Stimulated activated memory B cell treated with anti-CD40 and anti-IgM and Interleukin-4, amounts not matched to agents 10 μg/mL and 1 μg/mL and 100 μg/mL, for 72 hours (primary cell): ENCODE measurements at regions not wholly inside any gene's neighbourhood (a gene's known extent, or its start where the extent isn't known, plus 50 kb on each side); places are given as distances from the start of the nearest gene placed in this dataset.
"Not testable (repeated sequence)": the region's sequence is repeated elsewhere in the genome, so short reads cannot be mapped to it uniquely, and the experiment has no call there.

Experiments
- ATAC-seq: fragments of 150-1000 bp; cut with Tn5 transposase; 2 replicates; pipeline ENCODE4 v1.10.0; 2021
- H3K27ac Mint-ChIP-seq: one replicate; pipeline ENCODE4 v1.8.0; 2022; ENCODE audit warnings: mild to moderate bottlenecking, mixed read lengths
- H3K27me3 Mint-ChIP-seq: one replicate; pipeline ENCODE4 v1.8.0; 2022; ENCODE audit warnings: mixed read lengths
- H3K36me3 Mint-ChIP-seq: one replicate; pipeline ENCODE4 v1.8.0; 2022; ENCODE audit warnings: mixed read lengths
- H3K4me1 Mint-ChIP-seq: one replicate; pipeline ENCODE4 v1.8.0; 2022; ENCODE audit warnings: mixed read lengths
- H3K4me3 Mint-ChIP-seq: one replicate; pipeline ENCODE4 v1.8.0; 2022; ENCODE audit warnings: mild to moderate bottlenecking, moderate library complexity, mixed read lengths
- H3K9me3 Mint-ChIP-seq: one replicate; pipeline ENCODE4 v1.8.0; 2022; ENCODE audit warnings: mixed read lengths

- Mint-ChIP-seq H3K4me1 (no peaks in the 10 kb centered on the region), H3K27ac (no peak overlapping the region), H3K9me3 (no peaks in the 10 kb centered on the region), H3K27me3 (no peaks in the 10 kb centered on the region), H3K4me3 (no peak overlapping the region), H3K36me3 (no peaks in the 10 kb centered on the region)
- no peak for ATAC-seq
Observed at GRCh38 chrX:23061116-23061515, 61.4 kb downstream of the DDX53 start.

- Mint-ChIP-seq H3K27me3 (no peaks in the 10 kb centered on the region), H3K4me3 (no peak overlapping the region), H3K36me3 (no peaks in the 10 kb centered on the region), H3K9me3 (no peaks in the 10 kb centered on the region), H3K27ac (no peak overlapping the region), H3K4me1 (no peaks in the 10 kb centered on the region)
- ATAC-seq: no peak
Observed at GRCh38 chrX:23062359-23062758, 62.6 kb downstream of the DDX53 start.

- H3K36me3 Mint-ChIP-seq: no peaks in the 10 kb centered on the region
- H3K4me3 Mint-ChIP-seq: no peak overlapping the region
- H3K9me3 Mint-ChIP-seq: no peaks in the 10 kb centered on the region
- no peak overlapping the region for H3K27ac Mint-ChIP-seq
- H3K27me3 Mint-ChIP-seq: no peaks in the 10 kb centered on the region
- H3K4me1 Mint-ChIP-seq: no peaks in the 10 kb centered on the region
- ATAC-seq: no peak
Observed at GRCh38 chrX:23066588-23067281, 67.0 kb downstream of the DDX53 start.

- not testable (repeated sequence) for H3K9me3 Mint-ChIP-seq, H3K4me3 Mint-ChIP-seq, H3K4me1 Mint-ChIP-seq, H3K27me3 Mint-ChIP-seq, ATAC-seq, H3K27ac Mint-ChIP-seq, H3K36me3 Mint-ChIP-seq
Observed at GRCh38 chrX:23075461-23075860, 75.7 kb downstream of the DDX53 start.

- H3K27me3 Mint-ChIP-seq: no peaks in the 10 kb centered on the region
- ATAC-seq: no peak
- H3K36me3 Mint-ChIP-seq: no peaks in the 10 kb centered on the region
- H3K9me3 Mint-ChIP-seq: no peaks in the 10 kb centered on the region
- no peak overlapping the region for H3K27ac Mint-ChIP-seq
- H3K4me1 Mint-ChIP-seq: no peaks in the 10 kb centered on the region
- no peak overlapping the region for H3K4me3 Mint-ChIP-seq
Observed at GRCh38 chrX:23079347-23079746, 79.6 kb downstream of the DDX53 start.

GRCh38 chrX:23100826-23101225 lies 101.1 kb downstream of the DDX53 start:
- Mint-ChIP-seq H3K36me3 (no peaks in the 10 kb centered on the region), H3K27me3 (no peaks in the 10 kb centered on the region), H3K4me1 (no peaks in the 10 kb centered on the region), H3K4me3 (no peak overlapping the region), H3K9me3 (peaks cover 2% of the 10 kb centered on the region), H3K27ac (no peak overlapping the region)
- ATAC-seq: no peak

- H3K36me3 Mint-ChIP-seq: no peaks in the 10 kb centered on the region
- H3K4me1 Mint-ChIP-seq: no peaks in the 10 kb centered on the region
- no peaks in the 10 kb centered on the region for H3K27me3 Mint-ChIP-seq
- no peak overlapping the region for H3K27ac Mint-ChIP-seq
- peaks cover 2% of the 10 kb centered on the region for H3K9me3 Mint-ChIP-seq
- ATAC-seq: no peak
- H3K4me3 Mint-ChIP-seq: no peak overlapping the region
Observed at GRCh38 chrX:23103546-23103945, 103.8 kb downstream of the DDX53 start.

GRCh38 chrX:23114241-23114640 lies 114.5 kb downstream of the DDX53 start:
- Mint-ChIP-seq H3K27ac (no peak overlapping the region), H3K4me3 (no peak overlapping the region), H3K27me3 (no peaks in the 10 kb centered on the region), H3K4me1 (no peaks in the 10 kb centered on the region), H3K36me3 (no peaks in the 10 kb centered on the region), H3K9me3 (no peaks in the 10 kb centered on the region)
- no peak for ATAC-seq

GRCh38 chrX:23115651-23116050 lies 115.9 kb downstream of the DDX53 start:
- H3K36me3 Mint-ChIP-seq: no peaks in the 10 kb centered on the region
- no peaks in the 10 kb centered on the region for H3K4me1 Mint-ChIP-seq
- no peak overlapping the region for H3K4me3 Mint-ChIP-seq
- no peaks in the 10 kb centered on the region for H3K9me3 Mint-ChIP-seq
- no peak for ATAC-seq
- no peaks in the 10 kb centered on the region for H3K27me3 Mint-ChIP-seq
- no peak overlapping the region for H3K27ac Mint-ChIP-seq

- H3K4me1 Mint-ChIP-seq: no peaks in the 10 kb centered on the region
- H3K9me3 Mint-ChIP-seq: no peaks in the 10 kb centered on the region
- no peak overlapping the region for H3K27ac Mint-ChIP-seq
- H3K4me3 Mint-ChIP-seq: no peak overlapping the region
- H3K36me3 Mint-ChIP-seq: no peaks in the 10 kb centered on the region
- no peak for ATAC-seq
- H3K27me3 Mint-ChIP-seq: no peaks in the 10 kb centered on the region
Observed at GRCh38 chrX:23118163-23118562, 118.4 kb downstream of the DDX53 start.

- ATAC-seq: no peak
- no peak overlapping the region for H3K27ac Mint-ChIP-seq
- H3K36me3 Mint-ChIP-seq: no peaks in the 10 kb centered on the region
- no peak overlapping the region for H3K4me3 Mint-ChIP-seq
- H3K27me3 Mint-ChIP-seq: no peaks in the 10 kb centered on the region
- no peaks in the 10 kb centered on the region for H3K9me3 Mint-ChIP-seq
- no peaks in the 10 kb centered on the region for H3K4me1 Mint-ChIP-seq
Observed at GRCh38 chrX:23118890-23119527, 119.2 kb downstream of the DDX53 start.

GRCh38 chrX:23127586-23127985 lies 127.8 kb downstream of the DDX53 start:
- no peaks in the 10 kb centered on the region for H3K9me3 Mint-ChIP-seq
- H3K4me1 Mint-ChIP-seq: no peaks in the 10 kb centered on the region
- no peaks in the 10 kb centered on the region for H3K27me3 Mint-ChIP-seq
- no peaks in the 10 kb centered on the region for H3K36me3 Mint-ChIP-seq
- ATAC-seq: no peak
- no peak overlapping the region for H3K4me3 Mint-ChIP-seq
- H3K27ac Mint-ChIP-seq: no peak overlapping the region

GRCh38 chrX:23133551-23133950 lies 133.8 kb downstream of the DDX53 start:
- no peaks in the 10 kb centered on the region for H3K36me3 Mint-ChIP-seq

GRCh38 chrX:23134136-23134535 lies 134.4 kb downstream of the DDX53 start:
- Mint-ChIP-seq H3K36me3 (no peaks in the 10 kb centered on the region), H3K4me1 (no peaks in the 10 kb centered on the region), H3K9me3 (no peaks in the 10 kb centered on the region), H3K27me3 (no peaks in the 10 kb centered on the region), H3K4me3 (no peak overlapping the region), H3K27ac (no peak overlapping the region)
- no peak for ATAC-seq

More at GRCh38 chrX:23133551-23133950, 133.8 kb downstream of the DDX53 start:
- no peaks in the 10 kb centered on the region for H3K4me1 Mint-ChIP-seq
- no peaks in the 10 kb centered on the region for H3K9me3 Mint-ChIP-seq
- no peak overlapping the region for H3K4me3 Mint-ChIP-seq
- no peak overlapping the region for H3K27ac Mint-ChIP-seq
- no peak for ATAC-seq
- H3K27me3 Mint-ChIP-seq: no peaks in the 10 kb centered on the region

- H3K36me3 Mint-ChIP-seq: no peaks in the 10 kb centered on the region
- no peak for ATAC-seq
- no peaks in the 10 kb centered on the region for H3K27me3 Mint-ChIP-seq
- no peak overlapping the region for H3K4me3 Mint-ChIP-seq
- H3K4me1 Mint-ChIP-seq: no peaks in the 10 kb centered on the region
- no peak overlapping the region for H3K27ac Mint-ChIP-seq
- no peaks in the 10 kb centered on the region for H3K9me3 Mint-ChIP-seq
Observed at GRCh38 chrX:23136816-23137215, 137.1 kb downstream of the DDX53 start.

- ATAC-seq: no peak
- H3K9me3 Mint-ChIP-seq: no peaks in the 10 kb centered on the region
- no peaks in the 10 kb centered on the region for H3K4me1 Mint-ChIP-seq
- H3K4me3 Mint-ChIP-seq: no peak overlapping the region
- H3K27me3 Mint-ChIP-seq: no peaks in the 10 kb centered on the region
- no peaks in the 10 kb centered on the region for H3K36me3 Mint-ChIP-seq
- no peak overlapping the region for H3K27ac Mint-ChIP-seq
Observed at GRCh38 chrX:23168291-23168690, 166.4 kb upstream of the PTCHD1 start.
